ENCODE measurements at regions not wholly inside any gene's neighbourhood (a gene's known extent, or its start where the extent isn't known, plus 50 kb on each side); places are given as distances from the start of the nearest gene placed in this dataset.
"Not testable (repeated sequence)": the region's sequence is repeated elsewhere in the genome, so short reads cannot be mapped to it uniquely, and the experiment has no call there.

DNA sequence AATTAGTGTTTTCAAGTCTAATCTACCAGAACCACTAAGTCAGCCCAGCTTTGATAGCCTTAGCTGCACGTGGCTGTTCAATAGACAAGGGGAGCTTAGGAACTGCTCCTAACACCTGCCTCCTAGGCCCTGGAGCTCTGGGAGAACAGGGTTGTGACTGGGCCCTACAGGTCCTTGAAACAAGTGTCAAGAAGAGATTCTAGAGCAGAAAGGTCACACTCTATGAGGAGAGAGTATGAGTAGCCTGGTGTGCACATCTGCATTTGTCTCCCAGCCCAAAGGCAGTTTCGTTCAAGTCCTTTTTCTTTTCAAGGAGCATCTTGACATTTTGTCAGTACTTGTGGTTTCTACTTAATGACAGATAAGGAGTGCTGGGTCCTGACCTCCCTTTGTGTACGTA, 206.1 kb downstream of the PRELID2 start:
- no peak overlapping the region for H3K4me2 ChIP-seq (ENCODE audit: low read depth, low read length, poor library complexity, severe bottlenecking)
- no peak overlapping the region for H3K4me3 ChIP-seq (ENCODE audit: low read length, poor library complexity, severe bottlenecking)
- H3K4me1 ChIP-seq (ENCODE audit: insufficient read depth, low read length, poor library complexity, severe bottlenecking) = no peaks in the 10 kb centered on the region
- H3K27me3 ChIP-seq (ENCODE audit: insufficient read depth, low read length, poor library complexity, severe bottlenecking) = no peaks in the 10 kb centered on the region
- H3F3A ChIP-seq (ENCODE audit: low read depth) = no peaks in the 10 kb centered on the region
- no peak overlapping the region for H2AFZ ChIP-seq (ENCODE audit: low read length)
- no peaks in the 10 kb centered on the region for H3K79me2 ChIP-seq (ENCODE audit: insufficient read depth, low read length)
- H3K36me3 ChIP-seq (ENCODE audit: insufficient read depth, low read length) = no peaks in the 10 kb centered on the region
- TF ChIP-seq EZH2phosphoT487 (IDR thresholded peaks at IDR 0.05; ENCODE audit: borderline replicate concordance) = no peak
- TF ChIP-seq, protein P1, sequence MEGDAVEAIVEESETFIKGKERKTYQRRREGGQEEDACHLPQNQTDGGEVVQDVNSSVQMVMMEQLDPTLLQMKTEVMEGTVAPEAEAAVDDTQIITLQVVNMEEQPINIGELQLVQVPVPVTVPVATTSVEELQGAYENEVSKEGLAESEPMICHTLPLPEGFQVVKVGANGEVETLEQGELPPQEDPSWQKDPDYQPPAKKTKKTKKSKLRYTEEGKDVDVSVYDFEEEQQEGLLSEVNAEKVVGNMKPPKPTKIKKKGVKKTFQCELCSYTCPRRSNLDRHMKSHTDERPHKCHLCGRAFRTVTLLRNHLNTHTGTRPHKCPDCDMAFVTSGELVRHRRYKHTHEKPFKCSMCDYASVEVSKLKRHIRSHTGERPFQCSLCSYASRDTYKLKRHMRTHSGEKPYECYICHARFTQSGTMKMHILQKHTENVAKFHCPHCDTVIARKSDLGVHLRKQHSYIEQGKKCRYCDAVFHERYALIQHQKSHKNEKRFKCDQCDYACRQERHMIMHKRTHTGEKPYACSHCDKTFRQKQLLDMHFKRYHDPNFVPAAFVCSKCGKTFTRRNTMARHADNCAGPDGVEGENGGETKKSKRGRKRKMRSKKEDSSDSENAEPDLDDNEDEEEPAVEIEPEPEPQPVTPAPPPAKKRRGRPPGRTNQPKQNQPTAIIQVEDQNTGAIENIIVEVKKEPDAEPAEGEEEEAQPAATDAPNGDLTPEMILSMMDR (conservative IDR thresholded peaks at IDR 0.05; ENCODE audit: low read length) = no peak
- no peaks in the 10 kb centered on the region for H3K9me2 ChIP-seq (replicated peaks; ENCODE audit: low read depth, low read length)
- H3K9me3 ChIP-seq (ENCODE audit: insufficient read depth, low read depth, low read length) = no peaks in the 10 kb centered on the region
- no peaks in the 10 kb centered on the region for H4K20me1 ChIP-seq (ENCODE audit: insufficient read depth, low read length, poor library complexity, severe bottlenecking)
- no peak overlapping the region for H3K9ac ChIP-seq (ENCODE audit: low read depth, low read length, poor library complexity, severe bottlenecking)

DNA sequence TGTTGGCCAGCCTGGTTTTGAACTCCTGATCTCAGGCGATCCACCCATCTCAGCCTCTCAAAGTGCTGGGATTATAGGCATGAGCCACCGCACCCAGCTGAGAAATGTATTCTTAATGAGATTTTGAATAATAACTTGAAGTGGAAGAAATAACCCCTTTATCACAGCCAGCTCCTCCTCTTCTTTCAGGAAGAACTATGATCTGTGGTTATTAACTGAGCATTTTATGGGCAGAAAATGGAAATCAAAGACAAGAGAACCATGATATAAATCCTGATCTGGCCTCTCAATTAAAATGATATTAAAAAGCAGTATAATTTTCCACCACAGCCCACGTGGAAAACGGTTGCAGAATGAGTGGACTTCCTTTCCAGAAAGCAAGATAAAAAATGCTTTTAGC, 206.6 kb downstream of the PRELID2 start:
- TF ChIP-seq, protein P1 (conservative IDR thresholded peaks at IDR 0.05; ENCODE audit: low read length) = no peak
- TF ChIP-seq EZH2phosphoT487 (IDR thresholded peaks at IDR 0.05; ENCODE audit: borderline replicate concordance) = no peak
- no peak overlapping the region for H3K9ac ChIP-seq (ENCODE audit: low read depth, low read length, poor library complexity, severe bottlenecking)

DNA sequence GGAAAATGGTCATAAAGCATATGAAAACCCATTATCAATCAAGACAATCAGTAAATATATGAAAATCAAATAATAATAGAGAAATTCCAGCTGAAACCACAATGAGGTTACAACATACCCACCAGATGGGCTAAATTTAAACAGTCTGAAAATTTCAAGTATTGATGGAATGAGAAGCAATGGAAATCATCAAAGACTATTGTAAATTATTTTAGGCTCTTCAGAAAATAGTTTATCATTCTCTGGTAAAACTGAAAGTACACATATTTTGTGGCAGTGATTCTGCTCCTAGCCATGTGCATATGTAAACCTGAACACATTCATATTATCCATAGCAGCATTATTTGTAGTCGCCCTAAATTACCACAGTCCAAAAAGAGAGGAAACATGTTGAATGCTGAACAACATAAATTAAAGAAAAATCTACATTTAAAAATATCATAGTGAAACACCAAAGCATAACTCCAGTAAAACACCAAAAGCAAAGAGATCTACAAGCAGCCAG, 215.3 kb downstream of the PRELID2 start:
- TF ChIP-seq EZH2phosphoT487 (IDR thresholded peaks at IDR 0.05; ENCODE audit: borderline replicate concordance) = no peak
- TF ChIP-seq, protein P1 (conservative IDR thresholded peaks at IDR 0.05; ENCODE audit: low read length) = no peak
- Histone ChIP-seq H3K9me3 (ENCODE audit: insufficient read depth, low read depth, low read length) (peaks cover 2% of the 10 kb centered on the region; the same call in 1 of the 2 replicates), H3K4me2 (ENCODE audit: low read depth, low read length, poor library complexity, severe bottlenecking) (no peak overlapping the region), H3K9ac (ENCODE audit: low read depth, low read length, poor library complexity, severe bottlenecking) (no peak overlapping the region), H4K20me1 (ENCODE audit: insufficient read depth, low read length, poor library complexity, severe bottlenecking) (no peaks in the 10 kb centered on the region), H2AFZ (ENCODE audit: low read length) (no peak overlapping the region), H3K36me3 (ENCODE audit: insufficient read depth, low read length) (no peaks in the 10 kb centered on the region), H3K27me3 (ENCODE audit: insufficient read depth, low read length, poor library complexity, severe bottlenecking) (no peaks in the 10 kb centered on the region), H3K4me3 (ENCODE audit: low read length, poor library complexity, severe bottlenecking) (no peak overlapping the region), H3F3A (ENCODE audit: low read depth) (no peaks in the 10 kb centered on the region), H3K4me1 (ENCODE audit: insufficient read depth, low read length, poor library complexity, severe bottlenecking) (no peaks in the 10 kb centered on the region), H3K9me2 (replicated peaks; ENCODE audit: low read depth, low read length) (no peaks in the 10 kb centered on the region), H3K79me2 (ENCODE audit: insufficient read depth, low read length) (no peaks in the 10 kb centered on the region)

More for the DNA sequence above, 206.6 kb downstream of the PRELID2 start:
- Histone ChIP-seq H2AFZ (ENCODE audit: low read length) (no peak overlapping the region), H3K4me2 (ENCODE audit: low read depth, low read length, poor library complexity, severe bottlenecking) (no peak overlapping the region), H3K27me3 (ENCODE audit: insufficient read depth, low read length, poor library complexity, severe bottlenecking) (no peaks in the 10 kb centered on the region), H3F3A (ENCODE audit: low read depth) (no peaks in the 10 kb centered on the region), H4K20me1 (ENCODE audit: insufficient read depth, low read length, poor library complexity, severe bottlenecking) (no peaks in the 10 kb centered on the region), H3K4me1 (ENCODE audit: insufficient read depth, low read length, poor library complexity, severe bottlenecking) (no peaks in the 10 kb centered on the region), H3K79me2 (ENCODE audit: insufficient read depth, low read length) (no peaks in the 10 kb centered on the region), H3K4me3 (ENCODE audit: low read length, poor library complexity, severe bottlenecking) (no peak overlapping the region), H3K36me3 (ENCODE audit: insufficient read depth, low read length) (no peaks in the 10 kb centered on the region), H3K9me2 (replicated peaks; ENCODE audit: low read depth, low read length) (no peaks in the 10 kb centered on the region), H3K9me3 (ENCODE audit: insufficient read depth, low read depth, low read length) (peaks cover 2% of the 10 kb centered on the region; the same call in 1 of the 2 replicates)

DNA sequence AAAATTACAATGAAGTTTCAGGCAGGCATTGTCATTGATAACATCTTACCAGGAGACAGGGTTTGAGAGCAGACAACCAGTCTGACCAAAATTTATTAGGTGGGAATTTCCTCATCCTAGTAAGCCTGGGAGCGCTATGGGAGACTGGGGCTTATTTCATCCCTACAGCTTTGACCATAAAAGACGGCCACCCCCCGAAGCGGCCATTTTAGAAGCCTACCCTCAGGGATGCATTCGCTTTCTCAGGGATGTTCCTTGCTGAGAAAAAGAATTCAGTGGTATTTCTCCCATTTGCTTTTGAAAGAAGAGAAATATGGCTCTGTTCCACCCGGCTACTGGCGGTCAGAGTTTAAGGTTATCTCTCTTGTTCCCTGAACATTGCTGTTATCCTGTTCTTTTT, 218.4 kb downstream of the PRELID2 start:
- H3K9me2 ChIP-seq (replicated peaks; ENCODE audit: low read depth, low read length); H3K9ac ChIP-seq (ENCODE audit: low read depth, low read length, poor library complexity, severe bottlenecking); H3K4me3 ChIP-seq (ENCODE audit: low read length, poor library complexity, severe bottlenecking); H3K4me1 ChIP-seq (ENCODE audit: insufficient read depth, low read length, poor library complexity, severe bottlenecking); H2AFZ ChIP-seq (ENCODE audit: low read length); H3K27me3 ChIP-seq (ENCODE audit: insufficient read depth, low read length, poor library complexity, severe bottlenecking); H3K9me3 ChIP-seq (ENCODE audit: insufficient read depth, low read depth, low read length); H4K20me1 ChIP-seq (ENCODE audit: insufficient read depth, low read length, poor library complexity, severe bottlenecking); H3K79me2 ChIP-seq (ENCODE audit: insufficient read depth, low read length); H3K36me3 ChIP-seq (ENCODE audit: insufficient read depth, low read length); H3K4me2 ChIP-seq (ENCODE audit: low read depth, low read length, poor library complexity, severe bottlenecking); H3F3A ChIP-seq (ENCODE audit: low read depth): not testable (repeated sequence)
